ENCODE measurements at regions not wholly inside any gene's neighbourhood (a gene's known extent, or its start where the extent isn't known, plus 50 kb on each side); places are given as distances from the start of the nearest gene placed in this dataset.

- DNase-seq, result no peak
Measured at GRCh38 chr6:165905744-165906143, 242.7 kb upstream of the PDE10A start.

GRCh38 chr6:165900970-165901369 is 237.9 kb upstream of the PDE10A start:
- DNase-seq, result no peak

- no peak for DNase-seq
Measured at GRCh38 chr6:165899611-165900010, 236.6 kb upstream of the PDE10A start.

- no peak for DNase-seq
Measured at GRCh38 chr6:165895421-165896165, 232.6 kb upstream of the PDE10A start.

GRCh38 chr6:165894171-165894825 is 231.3 kb upstream of the PDE10A start:
- no peak for DNase-seq

- no peak for DNase-seq
Measured at GRCh38 chr6:165893431-165893830, 230.4 kb upstream of the PDE10A start.

- DNase-seq, result no peak
Measured at GRCh38 chr6:165891320-165891719, 228.3 kb upstream of the PDE10A start.

GRCh38 chr6:165890404-165890735 is 227.3 kb upstream of the PDE10A start:
- DNase-seq, result no peak

GRCh38 chr6:165889636-165890403 is 226.8 kb upstream of the PDE10A start:
- DNase-seq, result peak; percentile 64

- DNase-seq, result no peak
Measured at GRCh38 chr6:165886169-165886568, 223.1 kb upstream of the PDE10A start.

GRCh38 chr6:165884813-165885765 is 222.0 kb upstream of the PDE10A start:
- peak; percentile 89 for DNase-seq

- DNase-seq, result no peak
Measured at GRCh38 chr6:165883851-165884640, 221.0 kb upstream of the PDE10A start.

GRCh38 chr6:165881806-165882205 is 218.8 kb upstream of the PDE10A start:
- DNase-seq, result no peak

- DNase-seq, result no peak
Measured at GRCh38 chr6:165880686-165881085, 217.6 kb upstream of the PDE10A start.

GRCh38 chr6:165877773-165878172 is 214.7 kb upstream of the PDE10A start:
- DNase-seq, result no peak

- DNase-seq, result no peak
Measured at GRCh38 chr6:165877192-165877591, 214.2 kb upstream of the PDE10A start.

- peak; percentile 74 for DNase-seq
Measured at GRCh38 chr6:165876588-165876987, 213.5 kb upstream of the PDE10A start.

- DNase-seq, result no peak
Measured at GRCh38 chr6:165875946-165876345, 212.9 kb upstream of the PDE10A start.

- DNase-seq, result no peak
Measured at GRCh38 chr6:165873976-165874375, 210.9 kb upstream of the PDE10A start.

GRCh38 chr6:165872811-165873210 is 209.8 kb upstream of the PDE10A start:
- DNase-seq, result no peak

GRCh38 chr6:165872311-165872710 is 209.3 kb upstream of the PDE10A start:
- DNase-seq, result no peak

GRCh38 chr6:165871571-165871970 is 208.5 kb upstream of the PDE10A start:
- no peak for DNase-seq

All from right forelimb (tissue), 1 donor.